ENCODE measurements at regions not wholly inside any gene's neighbourhood (a gene's known extent, or its start where the extent isn't known, plus 50 kb on each side); places are given as distances from the start of the nearest gene placed in this dataset.

- Histone ChIP-seq H3K4me2 (ENCODE audit: low read length, poor library complexity, severe bottlenecking) (no peak overlapping the region), H3K9ac (ENCODE audit: low read length) (no peak overlapping the region), H3K79me1 (replicated peaks; ENCODE audit: low read length, poor library complexity, severe bottlenecking) (no peaks in the 10 kb centered on the region), H3K4me3 (ENCODE audit: insufficient read depth in 1 of 2, low read depth in 1 of 2, low read length in 2 of 2) (no peak overlapping the region), H2AK5ac (ENCODE audit: low read length, severe bottlenecking) (no peak overlapping the region), H3K14ac (ENCODE audit: low read length in 2 of 2) (no peak overlapping the region), H3K4ac (ENCODE audit: low read depth in 1 of 2, low read length in 2 of 2) (no peak overlapping the region), H3K9me3 (ENCODE audit: control insufficient read depth, low read length) (no peaks in the 10 kb centered on the region), H2BK15ac (ENCODE audit: low read depth, poor library complexity, severe bottlenecking) (no peak overlapping the region), H3K27ac (ENCODE audit: low read length, poor library complexity, severe bottlenecking) (no peak overlapping the region), H3K18ac (ENCODE audit: low read depth in 1 of 2, low read length in 2 of 2) (no peak overlapping the region), H3K36me3 (ENCODE audit: control insufficient read depth in 1 of 2, insufficient read depth in 2 of 2, low read depth in 1 of 2, low read length in 2 of 2) (no peaks in the 10 kb centered on the region), H3K4me1 (ENCODE audit: control insufficient read depth, insufficient read depth, low read depth, low read length) (no peaks in the 10 kb centered on the region), H2AFZ (ENCODE audit: low read depth, low read length) (no peak overlapping the region), H4K8ac (ENCODE audit: low read length) (no peak overlapping the region), H2BK5ac (ENCODE audit: low read depth, low read length, poor library complexity, severe bottlenecking) (no peak overlapping the region), H3K27me3 (ENCODE audit: control insufficient read depth in 1 of 2, insufficient read depth in 1 of 2, low read length in 2 of 2) (peaks cover 0 to 9% of the 10 kb centered on the region in 2 experiments), H3K23ac (ENCODE audit: low read length in 2 of 2) (no peak overlapping the region), H2BK120ac (ENCODE audit: low read depth, low read length) (no peak overlapping the region), H4K91ac (ENCODE audit: low read length) (no peak overlapping the region), H2BK12ac (ENCODE audit: low read length in 2 of 2) (no peak overlapping the region)
- 100% methylated on average over 2 of the region's 2 CpGs for WGBS
- no peak for DNase-seq
Measured at GRCh38 chr6:20006037-20006436, 168.9 kb downstream of the ID4 start.

GRCh38 chr6:20008131-20008530 lies 171.0 kb downstream of the ID4 start:
- Histone ChIP-seq H3K27ac (ENCODE audit: low read length, poor library complexity, severe bottlenecking) (no peak overlapping the region), H3K4me3 (ENCODE audit: insufficient read depth in 1 of 2, low read depth in 1 of 2, low read length in 2 of 2) (no peak overlapping the region), H4K91ac (ENCODE audit: low read length) (no peak overlapping the region), H3K27me3 (ENCODE audit: control insufficient read depth in 1 of 2, insufficient read depth in 1 of 2, low read length in 2 of 2) (peaks cover 0 to 9% of the 10 kb centered on the region in 2 experiments), H3K4me1 (ENCODE audit: control insufficient read depth, insufficient read depth, low read depth, low read length) (no peaks in the 10 kb centered on the region), H3K23ac (ENCODE audit: low read length in 2 of 2) (no peak overlapping the region), H3K36me3 (ENCODE audit: control insufficient read depth in 1 of 2, insufficient read depth in 2 of 2, low read depth in 1 of 2, low read length in 2 of 2) (no peaks in the 10 kb centered on the region), H2BK5ac (ENCODE audit: low read depth, low read length, poor library complexity, severe bottlenecking) (no peak overlapping the region), H3K18ac (ENCODE audit: low read depth in 1 of 2, low read length in 2 of 2) (no peak overlapping the region), H2BK120ac (ENCODE audit: low read depth, low read length) (no peak overlapping the region), H2BK12ac (ENCODE audit: low read length in 2 of 2) (no peak overlapping the region), H3K14ac (ENCODE audit: low read length in 2 of 2) (no peak overlapping the region), H2AFZ (ENCODE audit: low read depth, low read length) (no peak overlapping the region), H3K4me2 (ENCODE audit: low read length, poor library complexity, severe bottlenecking) (no peak overlapping the region), H4K8ac (ENCODE audit: low read length) (no peak overlapping the region), H2BK15ac (ENCODE audit: low read depth, poor library complexity, severe bottlenecking) (no peak overlapping the region), H3K9ac (ENCODE audit: low read length) (no peak overlapping the region), H3K4ac (ENCODE audit: low read depth in 1 of 2, low read length in 2 of 2) (no peak overlapping the region), H2AK5ac (ENCODE audit: low read length, severe bottlenecking) (no peak overlapping the region), H3K9me3 (ENCODE audit: control insufficient read depth, low read length) (no peaks in the 10 kb centered on the region), H3K79me1 (replicated peaks; ENCODE audit: low read length, poor library complexity, severe bottlenecking) (no peaks in the 10 kb centered on the region)
- no peak for DNase-seq
- 41% methylated on average over 1 of the region's 1 CpG for whole genome bisulfite sequencing

- H2BK5ac ChIP-seq (ENCODE audit: low read depth, low read length, poor library complexity, severe bottlenecking) = no peak overlapping the region
- H3K27ac ChIP-seq (ENCODE audit: low read length, poor library complexity, severe bottlenecking) = no peak overlapping the region
- no peaks in the 10 kb centered on the region for H3K79me1 ChIP-seq (replicated peaks; ENCODE audit: low read length, poor library complexity, severe bottlenecking)
- H3K18ac ChIP-seq (ENCODE audit: low read depth in 1 of 2, low read length in 2 of 2) = no peak overlapping the region
- no peak overlapping the region for H4K8ac ChIP-seq (ENCODE audit: low read length)
- H3K36me3 ChIP-seq (ENCODE audit: control insufficient read depth in 1 of 2, insufficient read depth in 2 of 2, low read depth in 1 of 2, low read length in 2 of 2) = no peaks in the 10 kb centered on the region
- H2BK12ac ChIP-seq (ENCODE audit: low read length in 2 of 2) = no peak overlapping the region
- no peaks in the 10 kb centered on the region for H3K9me3 ChIP-seq (ENCODE audit: control insufficient read depth, low read length)
- H2BK15ac ChIP-seq (ENCODE audit: low read depth, poor library complexity, severe bottlenecking) = no peak overlapping the region
- H3K4ac ChIP-seq (ENCODE audit: low read depth in 1 of 2, low read length in 2 of 2) = no peak overlapping the region
- no peak overlapping the region for H4K91ac ChIP-seq (ENCODE audit: low read length)
- no peak overlapping the region for H3K4me3 ChIP-seq (ENCODE audit: insufficient read depth in 1 of 2, low read depth in 1 of 2, low read length in 2 of 2)
- H3K4me1 ChIP-seq (ENCODE audit: control insufficient read depth, insufficient read depth, low read depth, low read length) = no peaks in the 10 kb centered on the region
- no peak overlapping the region for H3K9ac ChIP-seq (ENCODE audit: low read length)
- H2BK120ac ChIP-seq (ENCODE audit: low read depth, low read length) = no peak overlapping the region
- no peak overlapping the region for H3K23ac ChIP-seq (ENCODE audit: low read length in 2 of 2)
- H3K4me2 ChIP-seq (ENCODE audit: low read length, poor library complexity, severe bottlenecking) = no peak overlapping the region
- H2AK5ac ChIP-seq (ENCODE audit: low read length, severe bottlenecking) = no peak overlapping the region
- no peak for DNase-seq
- H2AFZ ChIP-seq (ENCODE audit: low read depth, low read length) = peak overlapping the region; percentile 23
- peaks cover 0 to 9% of the 10 kb centered on the region in 2 experiments for H3K27me3 ChIP-seq (ENCODE audit: control insufficient read depth in 1 of 2, insufficient read depth in 1 of 2, low read length in 2 of 2)
- no peak overlapping the region for H3K14ac ChIP-seq (ENCODE audit: low read length in 2 of 2)
- WGBS = 85% methylated on average over 13 of the region's 13 CpGs
Measured at GRCh38 chr6:20013066-20013861, 176.1 kb downstream of the ID4 start.

- no peaks in the 10 kb centered on the region for H3K4me1 ChIP-seq (ENCODE audit: control insufficient read depth, insufficient read depth, low read depth, low read length)
- H4K8ac ChIP-seq (ENCODE audit: low read length) = no peak overlapping the region
- H3K4ac ChIP-seq (ENCODE audit: low read depth in 1 of 2, low read length in 2 of 2) = no peak overlapping the region
- H3K23ac ChIP-seq (ENCODE audit: low read length in 2 of 2) = no peak overlapping the region
- H3K4me2 ChIP-seq (ENCODE audit: low read length, poor library complexity, severe bottlenecking) = no peak overlapping the region
- H2BK12ac ChIP-seq (ENCODE audit: low read length in 2 of 2) = no peak overlapping the region
- no peaks in the 10 kb centered on the region for H3K79me1 ChIP-seq (replicated peaks; ENCODE audit: low read length, poor library complexity, severe bottlenecking)
- H2AK5ac ChIP-seq (ENCODE audit: low read length, severe bottlenecking) = no peak overlapping the region
- H3K36me3 ChIP-seq (ENCODE audit: control insufficient read depth in 1 of 2, insufficient read depth in 2 of 2, low read depth in 1 of 2, low read length in 2 of 2) = no peaks in the 10 kb centered on the region
- no peak overlapping the region for H2BK5ac ChIP-seq (ENCODE audit: low read depth, low read length, poor library complexity, severe bottlenecking)
- H3K9me3 ChIP-seq (ENCODE audit: control insufficient read depth, low read length) = no peaks in the 10 kb centered on the region
- no peak for DNase-seq
- no peak overlapping the region for H3K27ac ChIP-seq (ENCODE audit: low read length, poor library complexity, severe bottlenecking)
- H3K9ac ChIP-seq (ENCODE audit: low read length) = no peak overlapping the region
- no peak overlapping the region for H2BK15ac ChIP-seq (ENCODE audit: low read depth, poor library complexity, severe bottlenecking)
- no peak overlapping the region for H2AFZ ChIP-seq (ENCODE audit: low read depth, low read length)
- H3K18ac ChIP-seq (ENCODE audit: low read depth in 1 of 2, low read length in 2 of 2) = no peak overlapping the region
- no CpG with 5 or more reads among the region's 1 CpG for WGBS
- H3K27me3 ChIP-seq (ENCODE audit: control insufficient read depth in 1 of 2, insufficient read depth in 1 of 2, low read length in 2 of 2) = peaks cover 0 to 5% of the 10 kb centered on the region in 2 experiments
- no peak overlapping the region for H3K4me3 ChIP-seq (ENCODE audit: insufficient read depth in 1 of 2, low read depth in 1 of 2, low read length in 2 of 2)
- H3K14ac ChIP-seq (ENCODE audit: low read length in 2 of 2) = no peak overlapping the region
- H4K91ac ChIP-seq (ENCODE audit: low read length) = no peak overlapping the region
- no peak overlapping the region for H2BK120ac ChIP-seq (ENCODE audit: low read depth, low read length)
Measured at GRCh38 chr6:20014508-20014907, 177.3 kb downstream of the ID4 start.
